Keratinocyte (primary cell): ENCODE measurements at regions not wholly inside any gene's neighbourhood (a gene's known extent, or its start where the extent isn't known, plus 50 kb on each side); places are given as distances from the start of the nearest gene placed in this dataset.

Experiments
- DNase-seq: peaks from one replicate; pipeline ENCODE4 v3.0.0-alpha.2; 2011; ENCODE audit warnings: low read depth, missing footprints, low spot score
- FAIRE-seq: peaks from 2 replicates; lab custom pipeline; 2011; peaks lifted over from hg19 to GRCh38; lab: Jason Lieb, UNC
- H2AFZ ChIP-seq: 2 replicates; pipeline ENCODE4 v1.6.0; 2012; ENCODE audit warnings: low read length, control low read depth, inconsistent platforms; ENCODE audit not compliant: control insufficient read depth
- H3K27ac ChIP-seq: 2 replicates; pipeline ENCODE4 v1.5.1; 2011; ENCODE audit warnings: low read length; ENCODE audit not compliant: control insufficient read depth, insufficient read depth
- H3K27me3 ChIP-seq: 3 replicates; pipeline ENCODE4 v1.6.0; 2011; ENCODE audit warnings: low read length; ENCODE audit not compliant: control insufficient read depth, insufficient read depth; ENCODE audit errors: extremely low read depth
- H3K36me3 ChIP-seq, 2 experiments: 2 replicates in 1 of 2; 3 replicates in 1 of 2; pipeline ENCODE4 v1.5.1; 2011; ENCODE audit warnings: low read length in 2 of 2, mild to moderate bottlenecking in 1 of 2; ENCODE audit not compliant: control insufficient read depth in 2 of 2, insufficient read depth in 2 of 2; ENCODE audit errors: extremely low read depth in 1 of 2
- H3K4me1 ChIP-seq: 3 replicates; pipeline ENCODE4 v1.5.1; 2011; ENCODE audit warnings: low read length; ENCODE audit not compliant: control insufficient read depth, insufficient read depth; ENCODE audit errors: extremely low read depth
- H3K4me2 ChIP-seq: 3 replicates; pipeline ENCODE4 v1.6.0; 2011; ENCODE audit warnings: low read depth, low read length; ENCODE audit not compliant: control insufficient read depth, insufficient read depth; ENCODE audit errors: extremely low read depth
- H3K4me3 ChIP-seq, 3 experiments: fragments of 200-600 bp in 1 of 3; sonication (generic) in 1 of 3; 2 replicates in 2 of 3; 3 replicates in 1 of 3; pipeline ENCODE4 v1.5.1; 2011 to 2016; ENCODE audit warnings: low read length in 3 of 3, mild to moderate bottlenecking in 3 of 3, control low read depth in 2 of 3, inconsistent platforms in 1 of 3, low read depth in 1 of 3, mixed read lengths in 1 of 3, mixed run types in 1 of 3, moderate library complexity in 1 of 3; ENCODE audit not compliant: control insufficient read depth in 2 of 3, insufficient read depth in 2 of 3; ENCODE audit errors: extremely low read depth in 1 of 3
- H3K79me2 ChIP-seq: 2 replicates; pipeline ENCODE4 v1.6.0; 2012; ENCODE audit warnings: low read length; ENCODE audit not compliant: control insufficient read depth, insufficient read depth
- H3K9ac ChIP-seq: 3 replicates; pipeline ENCODE4 v1.6.0; 2011; ENCODE audit warnings: low read length; ENCODE audit not compliant: control insufficient read depth, insufficient read depth; ENCODE audit errors: extremely low read depth
- H3K9me1 ChIP-seq: 3 replicates; pipeline ENCODE4 v1.6.0; 2011; ENCODE audit warnings: low read length; ENCODE audit not compliant: control insufficient read depth, insufficient read depth; ENCODE audit errors: extremely low read depth
- H3K9me3 ChIP-seq: 2 replicates; pipeline ENCODE4 v1.5.1; 2012; ENCODE audit warnings: low read depth, low read length; ENCODE audit not compliant: control insufficient read depth
- H4K20me1 ChIP-seq: 3 replicates; pipeline ENCODE4 v1.6.0; 2011; ENCODE audit warnings: low read length; ENCODE audit not compliant: control insufficient read depth, insufficient read depth; ENCODE audit errors: extremely low read depth
- CTCF ChIP-seq, 3 experiments: IDR thresholded peaks in 1 of 3; conservative IDR thresholded peaks in 1 of 3; optimal IDR thresholded peaks in 1 of 3; 2 replicates in 2 of 3; 3 replicates in 1 of 3; pipeline versions ENCODE3 to v1.5.1; 2011; ENCODE audit warnings: low read length in 3 of 3, mild to moderate bottlenecking in 3 of 3, moderate library complexity in 2 of 3, control low read depth in 1 of 3, inconsistent platforms in 1 of 3; ENCODE audit not compliant: insufficient read depth in 2 of 3; ENCODE audit errors: extremely low read depth in 1 of 3
- EZH2 ChIP-seq: IDR thresholded peaks from one replicate; pipeline ENCODE4 v1.6.1; 2012; ENCODE audit warnings: inconsistent platforms, mild to moderate bottlenecking, low read length, moderate library complexity
- dilution Hi-C: fragments of 300-500 bp; cut with MboI; formaldehyde crosslinking; loops from one replicate; pipeline ENCODE4 v1.7.0; 2020; ENCODE audit warnings: low sequenced_read_pairs; ENCODE audit not compliant: extremely low pct_ligation_motif_present

- H3K27me3 ChIP-seq: peaks cover 10% of the 10 kb centered on the region
- no peak overlapping the region for H3K9ac ChIP-seq
- no peak overlapping the region for H2AFZ ChIP-seq
- no peak overlapping the region for H3K4me2 ChIP-seq
- no peak for FAIRE-seq
- H3K4me1 ChIP-seq: no peaks in the 10 kb centered on the region
- H3K9me1 ChIP-seq: no peaks in the 10 kb centered on the region
- no peaks in the 10 kb centered on the region for H4K20me1 ChIP-seq
- no peaks in the 10 kb centered on the region for H3K9me3 ChIP-seq
- TF ChIP-seq EZH2: no peak
- no peak for TF ChIP-seq CTCF (optimal IDR thresholded peaks at IDR 0.05 in 1 of 3, IDR thresholded peaks at IDR 0.05 in 1 of 3, conservative IDR thresholded peaks at IDR 0.05 in 1 of 3; ENCODE audit: extremely low read depth in 1 of 3, insufficient read depth in 2 of 3, low read length in 3 of 3)
- no peaks in the 10 kb centered on the region for H3K79me2 ChIP-seq
- no peak for DNase-seq
- H3K36me3 ChIP-seq: no peaks in the 10 kb centered on the region
- H3K4me3 ChIP-seq: no peak overlapping the region
- dilution Hi-C loops: no loop called here
- H3K27ac ChIP-seq: no peak overlapping the region
Observed at GRCh38 chr22:22429369-22430108, 79.0 kb downstream of the ZNF280B start.

GRCh38 chr22:22430111-22430820 is 78.3 kb downstream of the ZNF280B start:
- DNase-seq: no peak
- Histone ChIP-seq H3K27me3 (peaks cover 10% of the 10 kb centered on the region), H3K9me1 (no peaks in the 10 kb centered on the region), H3K4me3 (no peak overlapping the region), H2AFZ (no peak overlapping the region), H3K36me3 (no peaks in the 10 kb centered on the region), H3K79me2 (no peaks in the 10 kb centered on the region), H3K4me1 (no peaks in the 10 kb centered on the region), H3K9me3 (no peaks in the 10 kb centered on the region), H3K4me2 (no peak overlapping the region), H4K20me1 (no peaks in the 10 kb centered on the region), H3K27ac (no peak overlapping the region), H3K9ac (no peak overlapping the region)
- no peak for FAIRE-seq
- dilution Hi-C loops: no loop called here
- TF ChIP-seq EZH2: no peak
- no peak for TF ChIP-seq CTCF (optimal IDR thresholded peaks at IDR 0.05 in 1 of 3, IDR thresholded peaks at IDR 0.05 in 1 of 3, conservative IDR thresholded peaks at IDR 0.05 in 1 of 3; ENCODE audit: extremely low read depth in 1 of 3, insufficient read depth in 2 of 3, low read length in 3 of 3)
